OCI-LY3 (cell line): ENCODE measurements at regions not wholly inside any gene's neighbourhood (a gene's known extent, or its start where the extent isn't known, plus 50 kb on each side); places are given as distances from the start of the nearest gene placed in this dataset.
"Not testable (repeated sequence)": the region's sequence is repeated elsewhere in the genome, so short reads cannot be mapped to it uniquely, and the experiment has no call there.

ENCODE experiments used
- H2AFZ ChIP-seq: fragments of 200-600, 300-600 bp; shearing (Covaris generic); 2 replicates; pipeline ENCODE4 v1.6.0; 2014; ENCODE audit warnings: antibody characterized with exemption, low read depth, low read length
- H3K27ac ChIP-seq: fragments of 200-600, 300-600 bp; sonication (generic); 2 replicates; pipeline ENCODE4 v1.5.1; 2014; ENCODE audit warnings: mild to moderate bottlenecking, low read length, moderate library complexity, mixed read lengths
- H3K27me3 ChIP-seq: fragments of 200-600, 300-600 bp; sonication (generic); 2 replicates; pipeline ENCODE4 v1.6.1; 2014; ENCODE audit warnings: low read depth, low read length, mixed read lengths
- H3K36me3 ChIP-seq: fragments of 200-600, 300-600 bp; sonication (generic); replicated peaks from 2 replicates; pipeline ENCODE3; 2014; ENCODE audit warnings: low read depth, low read length, mixed read lengths
- H3K4me1 ChIP-seq: fragments of 300-600, 200-600 bp; sonication (generic); 2 replicates; pipeline ENCODE4 v1.6.1; 2014; ENCODE audit warnings: low read length, mixed read lengths
- H3K4me2 ChIP-seq: fragments of 200-600, 300-600 bp; sonication (generic); 2 replicates; pipeline ENCODE4 v1.6.1; 2014; ENCODE audit warnings: low read length, mixed read lengths
- H3K4me3 ChIP-seq: fragments of 300-600, 200-600 bp; sonication (generic); 2 replicates; pipeline ENCODE4 v1.5.1; 2014; ENCODE audit warnings: antibody characterized with exemption, mild to moderate bottlenecking, low read length, moderate library complexity
- H3K79me2 ChIP-seq: fragments of 300-600, 200-600 bp; shearing (Covaris generic); 2 replicates; pipeline ENCODE4 v1.6.1; 2014; ENCODE audit warnings: mild to moderate bottlenecking, low read length, mixed read lengths
- H3K9ac ChIP-seq: fragments of 300-600, 200-600 bp; shearing (Covaris generic); 2 replicates; pipeline ENCODE4 v1.6.0; 2014; ENCODE audit warnings: mild to moderate bottlenecking, low read length, moderate library complexity
- H3K9me3 ChIP-seq: fragments of 200-600, 300-600 bp; shearing (Covaris generic); 2 replicates; pipeline ENCODE4 v1.6.1; 2014; ENCODE audit warnings: low read length, mixed read lengths; ENCODE audit not compliant: insufficient read depth
- H4K20me1 ChIP-seq: fragments of 200-600, 300-600 bp; sonication (generic); 2 replicates; pipeline ENCODE4 v1.6.1; 2016; ENCODE audit warnings: low read length, mixed read lengths; ENCODE audit not compliant: insufficient read depth
- EZH2phosphoT487 ChIP-seq: fragments of 200-600 bp; shearing (Covaris generic); IDR thresholded peaks from 2 replicates; pipeline ENCODE4 v1.6.1; 2018; ENCODE audit warnings: antibody characterized with exemption, mixed run types, low read depth
- TF ChIP-seq, protein P1 (sequence below): fragments of 200-600, 300-600 bp; sonication (generic); IDR thresholded peaks from 2 replicates; pipeline ENCODE4 v1.5.1; 2014; ENCODE audit warnings: antibody characterized with exemption, low read length, low read depth

DNA sequence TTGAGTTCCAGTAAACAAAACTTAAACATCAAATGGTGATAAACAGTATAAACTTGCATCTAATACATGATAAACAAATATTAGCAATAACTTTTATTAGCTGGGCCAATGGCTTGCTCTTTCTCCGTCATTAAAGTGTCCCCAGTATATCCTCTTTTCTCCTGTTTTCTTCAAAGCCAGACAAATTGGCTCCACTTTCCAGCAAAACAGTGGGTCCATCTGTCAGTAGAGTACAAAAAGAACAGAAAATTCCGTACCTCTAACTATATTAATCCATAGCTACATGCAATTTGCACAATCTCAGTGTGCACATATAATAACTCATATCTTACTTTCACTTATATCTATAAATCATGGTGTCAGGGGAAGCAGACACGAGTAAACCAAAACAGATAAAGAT lies 678.0 kb upstream of the SPRY2 start:
- Histone ChIP-seq H4K20me1 (no peaks in the 10 kb centered on the region), H3K27ac (no peak overlapping the region), H3K9ac (no peak overlapping the region), H3K4me3 (no peak overlapping the region), H3K27me3 (no peaks in the 10 kb centered on the region), H3K36me3 (peaks cover 4% of the 10 kb centered on the region), H3K4me2 (no peak overlapping the region), H3K9me3 (peaks cover 16% of the 10 kb centered on the region; the same call in 1 of the 2 replicates), H3K79me2 (no peaks in the 10 kb centered on the region), H3K4me1 (no peaks in the 10 kb centered on the region), H2AFZ (no peak overlapping the region)
- TF ChIP-seq EZH2phosphoT487, result no peak
- TF ChIP-seq, protein P1, sequence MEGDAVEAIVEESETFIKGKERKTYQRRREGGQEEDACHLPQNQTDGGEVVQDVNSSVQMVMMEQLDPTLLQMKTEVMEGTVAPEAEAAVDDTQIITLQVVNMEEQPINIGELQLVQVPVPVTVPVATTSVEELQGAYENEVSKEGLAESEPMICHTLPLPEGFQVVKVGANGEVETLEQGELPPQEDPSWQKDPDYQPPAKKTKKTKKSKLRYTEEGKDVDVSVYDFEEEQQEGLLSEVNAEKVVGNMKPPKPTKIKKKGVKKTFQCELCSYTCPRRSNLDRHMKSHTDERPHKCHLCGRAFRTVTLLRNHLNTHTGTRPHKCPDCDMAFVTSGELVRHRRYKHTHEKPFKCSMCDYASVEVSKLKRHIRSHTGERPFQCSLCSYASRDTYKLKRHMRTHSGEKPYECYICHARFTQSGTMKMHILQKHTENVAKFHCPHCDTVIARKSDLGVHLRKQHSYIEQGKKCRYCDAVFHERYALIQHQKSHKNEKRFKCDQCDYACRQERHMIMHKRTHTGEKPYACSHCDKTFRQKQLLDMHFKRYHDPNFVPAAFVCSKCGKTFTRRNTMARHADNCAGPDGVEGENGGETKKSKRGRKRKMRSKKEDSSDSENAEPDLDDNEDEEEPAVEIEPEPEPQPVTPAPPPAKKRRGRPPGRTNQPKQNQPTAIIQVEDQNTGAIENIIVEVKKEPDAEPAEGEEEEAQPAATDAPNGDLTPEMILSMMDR, result no peak

DNA sequence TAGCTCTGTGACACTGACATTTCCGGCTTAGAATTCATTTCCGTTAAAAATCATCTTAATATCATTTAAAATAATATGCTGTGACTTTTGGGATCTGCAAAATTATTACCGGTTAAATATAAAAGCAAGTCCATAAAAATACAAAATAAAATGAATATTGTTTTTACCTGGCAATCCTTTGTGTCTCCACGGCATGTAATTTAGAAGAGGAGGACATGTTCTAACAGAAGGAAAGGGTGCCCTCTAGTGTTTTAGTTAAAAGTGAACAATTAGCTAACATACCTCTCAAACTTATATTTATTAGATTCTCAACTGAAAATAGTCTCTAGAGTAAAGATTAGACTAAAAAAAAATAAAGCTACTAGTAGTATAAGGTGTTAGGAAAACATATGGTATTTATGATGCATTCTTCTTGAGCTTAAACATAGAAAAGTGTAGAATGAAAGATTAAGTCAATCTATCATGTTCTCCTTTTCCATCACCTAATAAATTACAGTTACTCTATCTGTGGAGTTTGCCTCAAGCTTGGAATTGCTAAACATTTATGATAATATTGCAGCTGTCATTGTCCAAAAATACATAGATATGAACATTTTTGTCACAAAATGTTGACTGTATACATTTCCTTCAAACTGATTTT lies 676.7 kb upstream of the SPRY2 start:
- H3K27ac ChIP-seq, result no peak overlapping the region
- no peak overlapping the region for H3K9ac ChIP-seq
- TF ChIP-seq, protein P1, result peak; percentile 88
- TF ChIP-seq EZH2phosphoT487, result no peak
- H3K27me3 ChIP-seq, result no peaks in the 10 kb centered on the region
- peak overlapping the region; percentile 31 for H3K4me2 ChIP-seq
- 0 out of 2 replicates have a peak overlapping the region, but pooled peaks have one; percentile 6 for H3K4me3 ChIP-seq
- H4K20me1 ChIP-seq, result no peaks in the 10 kb centered on the region
- peaks cover 6% of the 10 kb centered on the region; the same call in 1 of the 2 replicates for H3K9me3 ChIP-seq
- 0 out of 2 replicates have a peak overlapping the region, but pooled peaks have one; percentile 22 for H2AFZ ChIP-seq
- peaks cover 4% of the 10 kb centered on the region for H3K36me3 ChIP-seq
- H3K79me2 ChIP-seq, result no peaks in the 10 kb centered on the region
- H3K4me1 ChIP-seq, result no peaks in the 10 kb centered on the region

DNA sequence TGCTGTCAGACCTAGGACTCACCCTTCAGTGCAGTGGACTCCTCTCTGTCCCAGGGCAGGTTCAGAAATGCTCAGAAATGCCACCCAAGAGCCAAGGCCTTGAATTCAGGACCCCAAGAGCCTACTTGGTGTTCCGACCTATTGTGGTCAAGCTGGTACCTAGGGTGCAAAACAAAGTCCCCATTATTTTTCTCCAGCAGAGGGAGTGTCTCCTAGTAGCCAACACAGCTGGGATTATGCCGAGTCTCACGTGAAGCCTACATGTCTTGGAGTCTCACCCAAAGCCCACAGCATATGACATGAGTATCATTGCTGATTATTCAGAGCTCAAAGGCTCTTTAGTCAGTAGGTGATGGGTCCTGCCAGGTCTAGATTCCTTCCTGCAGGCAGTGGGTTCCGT lies 671.1 kb upstream of the SPRY2 start:
- H3K9ac ChIP-seq, result no peak overlapping the region

DNA sequence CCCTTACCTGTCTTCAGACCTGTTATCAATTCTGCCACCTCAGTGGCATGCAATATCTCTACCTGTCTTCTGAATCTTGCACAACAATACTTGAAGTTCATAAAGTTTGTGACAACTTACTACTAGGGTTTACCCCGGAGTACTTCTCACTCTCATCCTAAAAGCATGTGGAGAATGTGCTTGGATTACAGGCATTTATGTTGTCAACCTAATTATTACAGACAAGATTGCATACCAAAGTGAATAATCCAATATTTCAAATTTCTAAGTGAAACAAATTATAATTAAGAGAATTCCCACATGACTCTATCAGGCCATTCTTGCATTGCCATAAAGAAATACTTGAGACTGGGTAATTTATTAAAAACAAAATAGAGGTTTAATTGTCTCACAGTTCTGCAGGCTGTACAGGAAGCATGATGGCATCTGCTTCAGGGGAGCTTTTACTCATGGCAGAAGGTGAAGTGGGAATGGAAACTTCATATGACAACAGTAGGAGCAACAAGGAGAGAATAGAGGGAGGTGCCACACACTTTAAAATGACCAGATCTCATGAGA lies 661.0 kb upstream of the SPRY2 start:
- H3K9ac ChIP-seq, result no peak overlapping the region
- H3K27me3 ChIP-seq, result no peaks in the 10 kb centered on the region
- no peaks in the 10 kb centered on the region for H3K36me3 ChIP-seq
- H4K20me1 ChIP-seq, result no peaks in the 10 kb centered on the region
- no peak overlapping the region for H2AFZ ChIP-seq
- 0 out of 2 replicates have a peak, but pooled peaks cover 3% of the 10 kb centered on the region for H3K9me3 ChIP-seq
- no peak overlapping the region for H3K27ac ChIP-seq
- no peak overlapping the region for H3K4me3 ChIP-seq
- no peak overlapping the region for H3K4me2 ChIP-seq
- no peaks in the 10 kb centered on the region for H3K4me1 ChIP-seq
- no peaks in the 10 kb centered on the region for H3K79me2 ChIP-seq
- no peak for TF ChIP-seq EZH2phosphoT487
- TF ChIP-seq, protein P1, result no peak

More for the DNA sequence above, 671.1 kb upstream of the SPRY2 start:
- Histone ChIP-seq H3K4me1 (no peaks in the 10 kb centered on the region), H3K79me2 (no peaks in the 10 kb centered on the region), H3K27me3 (no peaks in the 10 kb centered on the region), H3K27ac (no peak overlapping the region), H3K9me3 (peaks cover 8% of the 10 kb centered on the region), H3K36me3 (no peaks in the 10 kb centered on the region), H3K4me2 (no peak overlapping the region), H2AFZ (no peak overlapping the region), H4K20me1 (no peaks in the 10 kb centered on the region), H3K4me3 (no peak overlapping the region)
- TF ChIP-seq EZH2phosphoT487, result no peak
- TF ChIP-seq, protein P1, result peak; percentile 19; the same call in 1 of the 2 replicates

DNA sequence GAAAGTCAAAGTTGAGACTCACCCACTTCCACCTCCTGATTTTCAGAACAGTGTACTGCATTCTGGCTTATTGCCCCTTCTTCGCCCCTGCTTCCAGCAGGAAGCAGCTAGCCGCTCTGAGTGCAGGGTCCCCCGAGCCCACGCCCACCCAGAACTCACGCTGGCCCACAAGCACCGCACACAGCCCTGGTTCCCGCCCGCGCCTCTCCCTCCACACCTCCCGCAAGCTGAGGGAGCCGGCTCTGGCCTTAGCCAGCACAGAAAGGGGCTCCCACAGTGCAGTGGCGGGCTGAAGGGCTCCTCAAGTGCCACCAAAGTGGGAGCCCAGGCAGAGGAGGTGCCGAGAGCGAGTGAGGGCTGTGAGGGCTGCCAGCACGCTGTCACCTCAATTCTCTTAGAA lies 657.7 kb upstream of the SPRY2 start:
- not testable (repeated sequence) for H3K36me3 ChIP-seq, H3K4me3 ChIP-seq, H2AFZ ChIP-seq, H3K4me1 ChIP-seq, H3K4me2 ChIP-seq, H3K9me3 ChIP-seq, H3K27ac ChIP-seq, H3K27me3 ChIP-seq, H4K20me1 ChIP-seq, H3K9ac ChIP-seq, H3K79me2 ChIP-seq
